Mucosa of stomach (tissue), 1 donor: ENCODE measurements at regions not wholly inside any gene's neighbourhood (a gene's known extent, or its start where the extent isn't known, plus 50 kb on each side); places are given as distances from the start of the nearest gene placed in this dataset.

Source experiments
- H3K27me3 ChIP-seq: one replicate; pipeline ENCODE4 v1.7.0; 2013; ENCODE audit warnings: mild to moderate bottlenecking, low read length; ENCODE audit not compliant: control insufficient read depth, insufficient read depth
- H3K36me3 ChIP-seq: one replicate; pipeline ENCODE4 v1.7.0; 2013; ENCODE audit warnings: low read length; ENCODE audit not compliant: control insufficient read depth, insufficient read depth
- H3K4me1 ChIP-seq: one replicate; pipeline ENCODE4 v1.7.0; 2013; ENCODE audit warnings: mild to moderate bottlenecking, low read length; ENCODE audit not compliant: control insufficient read depth, insufficient read depth
- H3K4me3 ChIP-seq: one replicate; pipeline ENCODE4 v1.7.0; 2013; ENCODE audit warnings: low read length
- H3K9ac ChIP-seq: one replicate; pipeline ENCODE4 v1.7.0; 2013; ENCODE audit warnings: mild to moderate bottlenecking, low read length, moderate library complexity
- H3K9me3 ChIP-seq: one replicate; pipeline ENCODE4 v1.7.0; 2013; ENCODE audit warnings: mild to moderate bottlenecking, low read length, moderate library complexity; ENCODE audit not compliant: control insufficient read depth
- donor health status: Pancreatic carcinoma.

DNA sequence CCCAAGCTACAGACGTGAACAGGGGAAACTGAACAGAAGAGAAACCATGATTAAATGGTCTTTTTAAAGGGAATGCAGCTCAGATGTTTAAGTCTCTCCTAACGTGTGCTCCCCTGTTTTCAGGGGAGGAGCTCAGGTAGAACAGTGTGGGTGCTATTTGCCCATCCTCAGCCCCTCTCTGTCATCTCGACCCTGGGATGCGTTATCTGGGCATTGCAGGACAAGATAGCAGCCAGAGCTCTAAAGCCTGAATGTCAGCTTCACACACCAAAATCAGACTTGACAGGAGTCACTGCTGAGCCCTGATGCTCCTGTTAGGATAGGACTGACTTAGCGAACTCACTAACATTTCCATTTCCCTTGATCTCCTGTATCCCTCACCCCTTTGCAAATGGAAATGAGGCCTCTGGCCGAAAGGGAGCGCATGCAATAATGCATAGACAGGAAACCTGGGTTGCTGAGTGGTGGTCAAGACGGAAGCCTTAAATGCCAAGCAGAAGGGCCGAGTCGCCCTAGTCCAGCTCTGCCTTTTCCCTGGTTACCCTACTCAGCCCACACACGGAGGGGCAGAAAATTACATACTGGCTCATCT lies 234.9 kb upstream of the TPM1 start:
- Histone ChIP-seq H3K9ac (no peak overlapping the region), H3K4me3 (no peak overlapping the region), H3K4me1 (no peaks in the 10 kb centered on the region), H3K9me3 (no peaks in the 10 kb centered on the region), H3K27me3 (no peaks in the 10 kb centered on the region), H3K36me3 (peaks cover 13% of the 10 kb centered on the region)

- Histone ChIP-seq H3K9ac (no peak overlapping the region), H3K9me3 (no peaks in the 10 kb centered on the region), H3K36me3 (peaks cover 16% of the 10 kb centered on the region)
Observed at GRCh38 chr15:62809115-62809967, 233.2 kb upstream of the TPM1 start.

DNA sequence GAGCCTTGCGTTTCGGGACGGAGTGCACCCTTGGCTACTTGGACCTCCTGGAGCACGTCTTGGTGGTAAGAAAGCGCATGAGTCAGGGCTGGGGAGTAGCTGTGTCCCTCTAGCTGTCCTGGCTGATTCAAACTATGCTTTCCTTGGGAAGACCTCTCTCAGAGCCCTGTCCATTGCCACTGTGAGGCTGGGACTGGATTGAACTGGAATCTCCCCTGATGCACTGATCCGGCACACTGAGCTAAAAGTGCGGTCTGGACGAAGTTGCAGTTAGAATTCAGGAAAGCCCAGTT lies 232.6 kb upstream of the TPM1 start:
- Histone ChIP-seq H3K4me3 (no peak overlapping the region), H3K4me1 (no peaks in the 10 kb centered on the region), H3K27me3 (no peaks in the 10 kb centered on the region), H3K9ac (no peak overlapping the region), H3K9me3 (no peaks in the 10 kb centered on the region), H3K36me3 (peaks cover 16% of the 10 kb centered on the region)

More at GRCh38 chr15:62809115-62809967, 233.2 kb upstream of the TPM1 start:
- H3K4me3 ChIP-seq: no peak overlapping the region
- no peaks in the 10 kb centered on the region for H3K4me1 ChIP-seq
- H3K27me3 ChIP-seq: no peaks in the 10 kb centered on the region

GRCh38 chr15:62812515-62812835 lies 230.1 kb upstream of the TPM1 start:
- no peaks in the 10 kb centered on the region for H3K27me3 ChIP-seq

DNA sequence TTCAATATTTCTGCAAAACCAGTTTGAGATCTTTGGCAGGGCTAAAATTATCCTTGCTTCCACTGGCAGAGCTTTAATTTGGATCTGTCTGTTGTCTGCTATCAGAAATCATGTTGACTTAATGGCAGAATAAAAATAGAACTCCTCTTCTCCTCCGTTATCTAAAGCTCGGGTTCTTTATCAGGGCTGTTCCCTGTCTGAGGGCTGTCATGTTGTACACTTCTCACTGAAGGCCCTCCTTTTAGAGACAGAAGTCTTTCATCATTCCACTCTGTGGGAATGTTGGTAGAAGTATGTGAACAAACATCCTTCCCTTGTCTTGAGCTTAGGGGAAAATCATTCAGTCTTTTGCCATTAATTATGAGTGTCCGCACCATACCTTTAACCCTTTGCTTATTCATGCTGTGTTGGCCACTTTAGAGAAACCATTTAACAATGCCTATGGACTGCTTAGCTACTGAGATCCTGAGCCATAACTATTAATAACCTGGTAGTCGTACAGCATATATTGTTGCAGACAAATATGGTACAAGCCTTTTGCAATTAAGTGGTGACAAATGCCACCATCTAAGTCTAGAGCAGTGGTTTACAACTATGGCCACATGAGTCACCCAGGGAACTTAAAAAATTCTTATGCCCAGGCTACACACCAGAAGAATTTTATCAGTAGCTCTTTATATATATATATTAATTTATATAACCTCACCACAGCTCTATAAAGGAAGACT lies 226.0 kb upstream of the TPM1 start:
- Histone ChIP-seq H3K4me1 (peaks cover 25% of the 10 kb centered on the region), H3K36me3 (peaks cover 7% of the 10 kb centered on the region), H3K27me3 (no peaks in the 10 kb centered on the region), H3K9me3 (no peaks in the 10 kb centered on the region), H3K9ac (no peak overlapping the region), H3K4me3 (no peak overlapping the region)

More at GRCh38 chr15:62812515-62812835, 230.1 kb upstream of the TPM1 start:
- H3K9ac ChIP-seq: no peak overlapping the region
- H3K4me1 ChIP-seq: peaks cover 9% of the 10 kb centered on the region
- H3K4me3 ChIP-seq: no peak overlapping the region
- peaks cover 7% of the 10 kb centered on the region for H3K36me3 ChIP-seq
- no peaks in the 10 kb centered on the region for H3K9me3 ChIP-seq

DNA sequence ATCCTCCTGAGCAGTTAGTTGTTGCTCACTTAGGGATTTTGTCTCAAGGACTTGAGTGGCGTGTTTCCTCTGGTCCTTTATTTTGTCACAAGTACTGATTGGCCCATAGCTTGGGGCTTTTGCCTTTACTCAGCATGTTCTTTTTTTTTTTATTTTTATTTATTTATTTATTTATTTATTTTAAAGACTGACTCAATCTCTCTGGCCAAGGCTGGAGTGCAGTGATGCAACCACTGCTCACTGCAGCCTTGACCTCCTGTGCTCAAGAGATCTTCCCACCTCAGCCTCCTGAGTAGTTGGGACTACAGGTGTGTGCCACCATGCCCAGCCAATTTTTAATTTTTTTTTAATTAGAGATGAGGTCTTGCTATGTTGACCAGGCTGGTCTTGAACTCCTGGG lies 223.9 kb upstream of the TPM1 start:
- no peak overlapping the region for H3K9ac ChIP-seq
- H3K27me3 ChIP-seq: no peaks in the 10 kb centered on the region
- no peak overlapping the region for H3K4me3 ChIP-seq
- peaks cover 37% of the 10 kb centered on the region for H3K4me1 ChIP-seq
- no peaks in the 10 kb centered on the region for H3K36me3 ChIP-seq
- no peaks in the 10 kb centered on the region for H3K9me3 ChIP-seq

- peak overlapping the region; percentile 1 for H3K4me3 ChIP-seq
- no peaks in the 10 kb centered on the region for H3K27me3 ChIP-seq
- no peaks in the 10 kb centered on the region for H3K36me3 ChIP-seq
- peaks cover 37% of the 10 kb centered on the region for H3K4me1 ChIP-seq
- H3K9me3 ChIP-seq: no peaks in the 10 kb centered on the region
- peak overlapping the region; percentile 19 for H3K9ac ChIP-seq
Observed at GRCh38 chr15:62821384-62822131, 221.0 kb upstream of the TPM1 start.

DNA sequence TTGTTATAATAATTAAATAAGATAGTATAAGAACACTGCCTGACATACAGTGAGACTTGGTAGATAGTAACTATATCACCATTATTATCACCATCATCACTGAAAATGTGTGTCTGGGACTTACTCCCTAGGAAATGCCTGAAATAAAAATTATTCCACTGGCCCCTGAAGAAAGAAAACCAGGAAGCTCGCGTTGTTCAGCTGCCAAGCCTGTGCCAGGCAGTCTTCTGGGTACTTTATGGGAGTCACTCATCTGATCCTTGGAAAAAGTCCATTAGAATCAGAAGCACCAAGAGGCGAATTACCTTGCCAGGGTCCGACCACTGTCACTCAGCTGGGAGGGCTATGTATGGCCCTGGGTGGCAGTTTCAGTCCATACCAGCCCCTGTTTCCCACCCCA lies 220.3 kb upstream of the TPM1 start:
- Histone ChIP-seq H3K4me3 (no peak overlapping the region), H3K9me3 (no peaks in the 10 kb centered on the region), H3K4me1 (peaks cover 36% of the 10 kb centered on the region), H3K27me3 (no peaks in the 10 kb centered on the region), H3K9ac (peak overlapping the region; percentile 54), H3K36me3 (no peaks in the 10 kb centered on the region)

GRCh38 chr15:62823561-62823960 lies 219.0 kb upstream of the TPM1 start:
- H3K36me3 ChIP-seq: no peaks in the 10 kb centered on the region
- H3K4me1 ChIP-seq: peaks cover 42% of the 10 kb centered on the region
- H3K9me3 ChIP-seq: no peaks in the 10 kb centered on the region
- H3K9ac ChIP-seq: no peak overlapping the region
- no peaks in the 10 kb centered on the region for H3K27me3 ChIP-seq
- no peak overlapping the region for H3K4me3 ChIP-seq

GRCh38 chr15:62824111-62825015 lies 218.2 kb upstream of the TPM1 start:
- Histone ChIP-seq H3K9ac (no peak overlapping the region), H3K4me1 (peaks cover 42% of the 10 kb centered on the region), H3K27me3 (no peaks in the 10 kb centered on the region), H3K9me3 (no peaks in the 10 kb centered on the region), H3K36me3 (no peaks in the 10 kb centered on the region), H3K4me3 (no peak overlapping the region)

GRCh38 chr15:62825191-62825590 lies 217.4 kb upstream of the TPM1 start:
- Histone ChIP-seq H3K4me3 (no peak overlapping the region), H3K9me3 (no peaks in the 10 kb centered on the region), H3K4me1 (peaks cover 39% of the 10 kb centered on the region), H3K36me3 (no peaks in the 10 kb centered on the region), H3K27me3 (no peaks in the 10 kb centered on the region), H3K9ac (no peak overlapping the region)
